GM04503 (cell line): ENCODE measurements at regions not wholly inside any gene's neighbourhood (a gene's known extent, or its start where the extent isn't known, plus 50 kb on each side); places are given as distances from the start of the nearest gene placed in this dataset.
"Not testable (repeated sequence)": the region's sequence is repeated elsewhere in the genome, so short reads cannot be mapped to it uniquely, and the experiment has no call there.

Experiments
- DNase-seq: peaks from one replicate; pipeline ENCODE4 v3.0.0-alpha.2; 2012; ENCODE audit warnings: low read depth

- no peak for DNase-seq
These were observed 216.9 kb upstream of the SMLR1 start for GRCh38 chr6:130610303-130610702.

- DNase-seq: no peak
These were observed 215.8 kb upstream of the SMLR1 start for GRCh38 chr6:130611366-130611765.

- no peak for DNase-seq
These were observed 214.0 kb upstream of the SMLR1 start for GRCh38 chr6:130613176-130613575.

GRCh38 chr6:130615816-130616215 is 211.4 kb upstream of the SMLR1 start:
- DNase-seq: no peak

GRCh38 chr6:130617658-130618057 is 209.5 kb upstream of the SMLR1 start:
- DNase-seq: no peak

GRCh38 chr6:130618806-130619205 is 208.4 kb upstream of the SMLR1 start:
- not testable (repeated sequence) for DNase-seq

- DNase-seq: peak; percentile 19
These were observed 206.8 kb upstream of the SMLR1 start for GRCh38 chr6:130620338-130620781.

GRCh38 chr6:130622142-130622541 is 205.1 kb upstream of the SMLR1 start:
- no peak for DNase-seq

- no peak for DNase-seq
These were observed 203.2 kb upstream of the SMLR1 start for GRCh38 chr6:130624046-130624445.

- DNase-seq: peak; percentile 59
These were observed 201.2 kb upstream of the SMLR1 start for GRCh38 chr6:130625825-130626527.

GRCh38 chr6:130628862-130629261 is 198.3 kb upstream of the SMLR1 start:
- no peak for DNase-seq

- DNase-seq: no peak
These were observed 197.6 kb upstream of the SMLR1 start for GRCh38 chr6:130629640-130630039.

- no peak for DNase-seq
These were observed 194.9 kb upstream of the SMLR1 start for GRCh38 chr6:130632277-130632676.

GRCh38 chr6:130632897-130633296 is 194.3 kb upstream of the SMLR1 start:
- DNase-seq: no peak

- no peak for DNase-seq
These were observed 183.8 kb upstream of the SMLR1 start for GRCh38 chr6:130643361-130643760.

- DNase-seq: no peak
These were observed 183.0 kb upstream of the SMLR1 start for GRCh38 chr6:130644175-130644574.

GRCh38 chr6:130644769-130645168 is 182.4 kb upstream of the SMLR1 start:
- not testable (repeated sequence) for DNase-seq

- DNase-seq: no peak
These were observed 180.0 kb upstream of the SMLR1 start for GRCh38 chr6:130647246-130647645.

- DNase-seq: no peak
These were observed 171.6 kb upstream of the SMLR1 start for GRCh38 chr6:130655586-130655985.

- no peak for DNase-seq
These were observed 166.1 kb upstream of the SMLR1 start for GRCh38 chr6:130661077-130661476.

- no peak for DNase-seq
These were observed 160.4 kb upstream of the SMLR1 start for GRCh38 chr6:130666786-130667185.

GRCh38 chr6:130670142-130670541 is 157.1 kb upstream of the SMLR1 start:
- DNase-seq: no peak

GRCh38 chr6:130671119-130671518 is 156.1 kb upstream of the SMLR1 start:
- no peak for DNase-seq

GRCh38 chr6:130671577-130671976 is 155.6 kb upstream of the SMLR1 start:
- no peak for DNase-seq
